ENCODE measurements at regions not wholly inside any gene's neighbourhood (a gene's known extent, or its start where the extent isn't known, plus 50 kb on each side); places are given as distances from the start of the nearest gene placed in this dataset.

DNA sequence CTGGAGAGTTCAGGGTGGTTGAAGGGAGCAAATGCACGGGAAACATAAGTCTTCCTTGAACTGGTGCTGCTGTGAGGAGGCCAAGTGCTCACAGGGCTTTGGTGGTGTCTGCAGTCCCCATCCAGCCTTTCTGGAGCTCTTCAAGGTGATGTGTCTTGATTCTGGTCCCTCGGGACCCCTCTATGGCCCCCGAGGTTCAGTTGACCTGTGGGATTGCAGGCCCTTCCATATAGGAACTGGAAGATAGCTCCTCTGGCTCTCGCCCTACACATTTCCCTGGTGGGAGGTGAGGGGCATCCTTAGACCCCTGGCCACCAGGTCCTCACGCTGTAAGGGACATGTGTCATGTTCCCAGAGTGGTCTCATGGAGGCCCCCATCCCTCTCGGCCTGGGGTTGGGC, 191.8 kb downstream of the GADD45G start:
- TF ChIP-seq POLR2A (IDR thresholded peaks at IDR 0.05), result no peak
- no peak for TF ChIP-seq CTCF (IDR thresholded peaks at IDR 0.05)
- TF ChIP-seq POLR2AphosphoS5 (IDR thresholded peaks at IDR 0.05), result no peak
